Panc1 (cell line): ENCODE measurements at regions not wholly inside any gene's neighbourhood (a gene's known extent, or its start where the extent isn't known, plus 50 kb on each side); places are given as distances from the start of the nearest gene placed in this dataset.

Source experiments
- ATAC-seq: fragments of 200-7000 bp; cut with Tn5 transposase; 2 replicates; pipeline ENCODE4 v1.9.1; 2020; ENCODE audit warnings: mild to moderate bottlenecking, moderate library complexity
- BruUV-seq: library from RNA; stranded (reverse); fragments of 400-500 nt; replicated peaks from 2 replicates; lab custom pipeline; 2021; lab: Mats Ljungman, UMichigan
- CTCF ChIA-PET: fragments of 300-600 bp; sonication (Branson Sonifier 250); formaldehyde crosslinking; loops from one replicate; lab custom pipeline; 2022; ENCODE audit warnings: antibody characterized with exemption; lab: Charles Lee
- POLR2A ChIA-PET: fragments of 300-600 bp; sonication (Branson Sonifier 250); formaldehyde crosslinking; loops from one replicate; lab custom pipeline; 2022; ENCODE audit warnings: antibody characterized with exemption; lab: Charles Lee
- DNase-seq: peaks from one replicate; pipeline ENCODE4 v3.0.0-alpha.2; 2010; ENCODE audit warnings: low read depth, low spot score
- H3K27ac ChIP-seq: 2 replicates; pipeline ENCODE4 v1.5.1; 2011; ENCODE audit warnings: mild to moderate bottlenecking, low read length, inconsistent platforms
- H3K27me3 ChIP-seq: fragments of 200-500 bp; sonication (Bioruptor generic); 2 replicates; pipeline ENCODE4 v1.6.0; 2014; ENCODE audit warnings: low read length, inconsistent platforms; ENCODE audit not compliant: control insufficient read depth, insufficient read depth
- H3K36me3 ChIP-seq: fragments of 200-500 bp; sonication (Bioruptor generic); 2 replicates; pipeline ENCODE4 v1.5.1; 2014; ENCODE audit warnings: inconsistent platforms, mild to moderate bottlenecking, low read length, moderate library complexity; ENCODE audit not compliant: control insufficient read depth, insufficient read depth
- H3K4me1 ChIP-seq: 2 replicates; pipeline ENCODE4 v1.5.1; 2011; ENCODE audit warnings: inconsistent platforms, mild to moderate bottlenecking, low read length, moderate library complexity; ENCODE audit not compliant: control insufficient read depth, insufficient read depth
- H3K4me3 ChIP-seq, 2 experiments: 2 replicates each; pipeline ENCODE4 v1.5.1; 2011 to 2012; ENCODE audit warnings: low read depth in 2 of 2, low read length in 2 of 2, mild to moderate bottlenecking in 2 of 2, inconsistent platforms in 1 of 2, moderate library complexity in 1 of 2
- H3K9me3 ChIP-seq: fragments of 200-500 bp; sonication (Bioruptor generic); 2 replicates; pipeline ENCODE4 v1.5.1; 2014; ENCODE audit warnings: low read depth, mild to moderate bottlenecking, inconsistent platforms, low read length, moderate library complexity; ENCODE audit not compliant: control insufficient read depth, insufficient read depth
- POLR2AphosphoS5 ChIP-seq: IDR thresholded peaks from 2 replicates; pipeline ENCODE4 v1.6.1; 2012; ENCODE audit warnings: mild to moderate bottlenecking, low read depth, low read length, moderate library complexity
- SIN3A ChIP-seq: IDR thresholded peaks from 2 replicates; pipeline ENCODE4 v1.6.1; 2012; ENCODE audit warnings: low read depth, mild to moderate bottlenecking, low read length, moderate library complexity, borderline replicate concordance; ENCODE audit not compliant: insufficient read depth
- TCF7L2 ChIP-seq: IDR thresholded peaks from 2 replicates; pipeline ENCODE4 v1.6.1; 2011; ENCODE audit warnings: mild to moderate bottlenecking, low read depth, low read length, inconsistent platforms
- in situ Hi-C: cut with HindIII; loops from 2 replicates; pipeline ENCODE4 v1.10.0; 2016; ENCODE audit warnings: low sequenced_read_pairs, low pct_unique_long_range_greater_than_20kb
- intact Hi-C: fragments of 100-400 bp; cut with micrococcal nuclease; formaldehyde crosslinking; loops from one replicate; pipeline ENCODE4 v1.10.0; 2022; ENCODE audit not compliant: unreplicated experiment
- TF ChIP-seq, protein P1 (sequence below): fragments of 450-650 bp; IDR thresholded peaks from 2 replicates; pipeline ENCODE4 v1.5.1; 2017; ENCODE audit warnings: mild to moderate bottlenecking
- TF ChIP-seq, protein P2 (sequence below), 2 experiments: IDR thresholded peaks; 2 replicates each; pipeline ENCODE4 v1.6.1; 2011 to 2012; ENCODE audit warnings: low read depth in 2 of 2, control low read depth in 1 of 2, low read length in 1 of 2, mild to moderate bottlenecking in 1 of 2, moderate library complexity in 1 of 2; ENCODE audit not compliant: insufficient read depth in 1 of 2

DNA sequence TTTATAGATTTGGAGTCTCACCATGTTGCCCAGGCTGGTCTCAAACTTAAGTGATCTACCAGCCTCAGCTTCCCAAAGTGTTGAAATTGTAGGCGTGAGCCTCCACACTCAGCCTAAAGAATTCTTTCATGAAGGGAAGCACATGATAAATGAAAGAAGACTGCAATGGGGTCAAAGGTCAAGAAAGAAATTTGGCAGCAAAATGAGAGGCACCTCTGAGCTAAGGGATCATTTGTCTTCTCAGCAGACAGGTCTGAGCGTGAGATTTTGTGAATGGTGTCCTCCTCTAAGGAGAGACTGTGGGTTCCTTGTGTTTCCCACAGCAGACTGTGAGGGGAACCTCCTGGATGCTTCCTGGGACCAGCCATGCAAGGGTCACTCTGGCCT is 57.5 kb upstream of the EGFL6 start:
- TF ChIP-seq SIN3A (no peak), TCF7L2 (no peak), POLR2AphosphoS5 (no peak)
- TF ChIP-seq, protein P1, sequence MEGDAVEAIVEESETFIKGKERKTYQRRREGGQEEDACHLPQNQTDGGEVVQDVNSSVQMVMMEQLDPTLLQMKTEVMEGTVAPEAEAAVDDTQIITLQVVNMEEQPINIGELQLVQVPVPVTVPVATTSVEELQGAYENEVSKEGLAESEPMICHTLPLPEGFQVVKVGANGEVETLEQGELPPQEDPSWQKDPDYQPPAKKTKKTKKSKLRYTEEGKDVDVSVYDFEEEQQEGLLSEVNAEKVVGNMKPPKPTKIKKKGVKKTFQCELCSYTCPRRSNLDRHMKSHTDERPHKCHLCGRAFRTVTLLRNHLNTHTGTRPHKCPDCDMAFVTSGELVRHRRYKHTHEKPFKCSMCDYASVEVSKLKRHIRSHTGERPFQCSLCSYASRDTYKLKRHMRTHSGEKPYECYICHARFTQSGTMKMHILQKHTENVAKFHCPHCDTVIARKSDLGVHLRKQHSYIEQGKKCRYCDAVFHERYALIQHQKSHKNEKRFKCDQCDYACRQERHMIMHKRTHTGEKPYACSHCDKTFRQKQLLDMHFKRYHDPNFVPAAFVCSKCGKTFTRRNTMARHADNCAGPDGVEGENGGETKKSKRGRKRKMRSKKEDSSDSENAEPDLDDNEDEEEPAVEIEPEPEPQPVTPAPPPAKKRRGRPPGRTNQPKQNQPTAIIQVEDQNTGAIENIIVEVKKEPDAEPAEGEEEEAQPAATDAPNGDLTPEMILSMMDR = no peak
- TF ChIP-seq, protein P2, sequence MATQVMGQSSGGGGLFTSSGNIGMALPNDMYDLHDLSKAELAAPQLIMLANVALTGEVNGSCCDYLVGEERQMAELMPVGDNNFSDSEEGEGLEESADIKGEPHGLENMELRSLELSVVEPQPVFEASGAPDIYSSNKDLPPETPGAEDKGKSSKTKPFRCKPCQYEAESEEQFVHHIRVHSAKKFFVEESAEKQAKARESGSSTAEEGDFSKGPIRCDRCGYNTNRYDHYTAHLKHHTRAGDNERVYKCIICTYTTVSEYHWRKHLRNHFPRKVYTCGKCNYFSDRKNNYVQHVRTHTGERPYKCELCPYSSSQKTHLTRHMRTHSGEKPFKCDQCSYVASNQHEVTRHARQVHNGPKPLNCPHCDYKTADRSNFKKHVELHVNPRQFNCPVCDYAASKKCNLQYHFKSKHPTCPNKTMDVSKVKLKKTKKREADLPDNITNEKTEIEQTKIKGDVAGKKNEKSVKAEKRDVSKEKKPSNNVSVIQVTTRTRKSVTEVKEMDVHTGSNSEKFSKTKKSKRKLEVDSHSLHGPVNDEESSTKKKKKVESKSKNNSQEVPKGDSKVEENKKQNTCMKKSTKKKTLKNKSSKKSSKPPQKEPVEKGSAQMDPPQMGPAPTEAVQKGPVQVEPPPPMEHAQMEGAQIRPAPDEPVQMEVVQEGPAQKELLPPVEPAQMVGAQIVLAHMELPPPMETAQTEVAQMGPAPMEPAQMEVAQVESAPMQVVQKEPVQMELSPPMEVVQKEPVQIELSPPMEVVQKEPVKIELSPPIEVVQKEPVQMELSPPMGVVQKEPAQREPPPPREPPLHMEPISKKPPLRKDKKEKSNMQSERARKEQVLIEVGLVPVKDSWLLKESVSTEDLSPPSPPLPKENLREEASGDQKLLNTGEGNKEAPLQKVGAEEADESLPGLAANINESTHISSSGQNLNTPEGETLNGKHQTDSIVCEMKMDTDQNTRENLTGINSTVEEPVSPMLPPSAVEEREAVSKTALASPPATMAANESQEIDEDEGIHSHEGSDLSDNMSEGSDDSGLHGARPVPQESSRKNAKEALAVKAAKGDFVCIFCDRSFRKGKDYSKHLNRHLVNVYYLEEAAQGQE (IDR thresholded peaks at IDR 0.05; ENCODE audit: insufficient read depth in 1 of 2, low read depth in 2 of 2, low read length in 1 of 2) = no peak
- no peak for ATAC-seq
- ChIA-PET CTCF (no interaction called here), POLR2A (no interaction called here)
- in situ Hi-C loops = no loop called here
- DNase-seq = no peak
- Histone ChIP-seq H3K9me3 (no peaks in the 10 kb centered on the region), H3K27ac (no peak overlapping the region), H3K36me3 (no peaks in the 10 kb centered on the region), H3K4me3 (no peak overlapping the region), H3K4me1 (no peaks in the 10 kb centered on the region), H3K27me3 (no peaks in the 10 kb centered on the region)
- intact Hi-C loops = loop anchor here (5.0 kb wide), 1 partner anchor 520 kb away; no protein-coding TSS in a partner anchor
- BruUV-seq = no TSS peak

DNA sequence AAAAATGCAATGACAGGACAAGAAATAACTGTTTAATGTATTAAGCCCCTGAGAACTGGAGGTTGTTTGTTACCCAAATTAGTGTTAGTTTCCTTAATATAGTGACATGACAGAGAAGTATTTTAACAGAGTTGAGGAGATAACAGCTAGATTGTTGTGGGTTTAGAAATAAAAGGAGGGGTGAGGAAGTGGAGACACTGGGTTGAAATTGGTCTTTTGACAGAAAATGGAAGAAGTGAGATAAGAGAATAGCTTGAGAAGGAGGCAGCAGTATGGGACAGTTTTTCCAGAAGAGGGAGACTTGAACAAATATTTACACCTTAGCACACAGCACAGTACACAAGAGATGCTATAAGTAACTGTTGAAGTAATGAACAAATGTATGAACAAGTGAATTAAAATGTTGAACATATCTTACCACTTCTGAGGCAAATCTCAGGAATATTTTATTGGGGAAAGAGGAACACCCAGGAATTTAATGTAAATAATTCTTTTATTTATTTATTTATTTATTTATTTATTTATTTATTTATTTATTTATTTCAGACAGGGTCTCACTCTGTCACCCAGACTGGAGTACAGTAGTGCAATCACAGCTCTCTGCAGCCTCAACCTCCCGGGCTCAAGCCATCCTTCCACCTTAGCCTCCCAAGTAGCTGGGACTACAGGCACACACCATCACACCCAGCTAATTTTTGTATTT is 58.0 kb upstream of the EGFL6 start:
- no peaks in the 10 kb centered on the region for H3K27me3 ChIP-seq
- no peak for DNase-seq
- intact Hi-C loops (loop anchor here (5.0 kb wide), 1 partner anchor 521 kb away; no protein-coding TSS in a partner anchor), in situ Hi-C loops (no loop called here)
- CTCF ChIA-PET = interaction anchor here (0.6 kb wide), 1 partner anchor 543 kb away, joined by 5 read pairs; no protein-coding TSS in a partner anchor
- no TSS peak for BruUV-seq
- no peaks in the 10 kb centered on the region for H3K9me3 ChIP-seq
- ATAC-seq = no peak
- H3K27ac ChIP-seq = no peak overlapping the region
- H3K36me3 ChIP-seq = no peaks in the 10 kb centered on the region
- POLR2A ChIA-PET = interaction anchor here (0.6 kb wide), 1 partner anchor 129 kb away, joined by 10 read pairs; no protein-coding TSS in a partner anchor
- H3K4me1 ChIP-seq = no peaks in the 10 kb centered on the region
- TF ChIP-seq, protein P1 = no peak
- TF ChIP-seq POLR2AphosphoS5 = no peak
- TF ChIP-seq, protein P2 (IDR thresholded peaks at IDR 0.05; ENCODE audit: insufficient read depth in 1 of 2, low read depth in 2 of 2, low read length in 1 of 2) = no peak
- TF ChIP-seq TCF7L2 = no peak
- TF ChIP-seq SIN3A = no peak
- H3K4me3 ChIP-seq = no peak overlapping the region
